ENCODE measurements at regions not wholly inside any gene's neighbourhood (a gene's known extent, or its start where the extent isn't known, plus 50 kb on each side); places are given as distances from the start of the nearest gene placed in this dataset.
"Not testable (repeated sequence)": the region's sequence is repeated elsewhere in the genome, so short reads cannot be mapped to it uniquely, and the experiment has no call there.

DNA sequence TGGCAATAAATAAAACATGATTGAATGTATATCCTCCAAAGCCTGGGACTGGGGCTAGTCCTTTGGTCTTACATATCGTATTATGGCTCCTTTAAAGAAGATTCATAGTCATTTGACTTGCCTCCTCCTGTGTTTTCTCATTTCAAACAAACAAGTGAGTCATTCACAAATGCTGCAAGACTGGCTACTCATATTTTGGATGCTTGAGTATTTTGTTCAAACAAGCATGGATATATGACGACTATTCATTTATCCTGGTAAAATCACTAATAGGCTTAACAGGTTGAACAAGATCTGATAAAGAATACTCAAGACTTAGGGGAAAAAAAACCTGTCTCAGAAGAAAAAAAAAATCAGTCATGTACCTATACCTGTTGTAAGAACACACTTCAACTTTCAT is 111.1 kb upstream of the CCDC28A start:
- DNase-seq (ENCODE audit: low read depth): no peak

DNA sequence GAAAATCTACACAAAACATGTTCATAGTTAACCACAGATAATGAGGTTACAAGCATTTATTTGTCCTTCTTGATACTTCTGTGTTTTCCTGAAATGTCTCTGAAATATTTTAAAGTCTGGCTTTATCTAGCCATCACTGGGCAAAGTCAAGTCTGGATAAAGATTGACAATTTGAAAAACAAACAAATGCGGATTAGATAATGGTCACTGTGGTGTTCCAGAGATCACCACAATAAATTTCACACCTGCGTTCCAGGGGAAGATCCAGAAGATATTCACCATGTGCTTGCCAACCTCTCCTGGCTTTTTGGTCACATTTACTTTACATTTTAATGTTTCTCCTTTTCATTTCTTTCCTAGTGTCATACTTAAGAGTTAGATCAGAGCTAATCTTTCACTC is 109.7 kb upstream of the CCDC28A start:
- DNase-seq (ENCODE audit: low read depth): no peak

DNA sequence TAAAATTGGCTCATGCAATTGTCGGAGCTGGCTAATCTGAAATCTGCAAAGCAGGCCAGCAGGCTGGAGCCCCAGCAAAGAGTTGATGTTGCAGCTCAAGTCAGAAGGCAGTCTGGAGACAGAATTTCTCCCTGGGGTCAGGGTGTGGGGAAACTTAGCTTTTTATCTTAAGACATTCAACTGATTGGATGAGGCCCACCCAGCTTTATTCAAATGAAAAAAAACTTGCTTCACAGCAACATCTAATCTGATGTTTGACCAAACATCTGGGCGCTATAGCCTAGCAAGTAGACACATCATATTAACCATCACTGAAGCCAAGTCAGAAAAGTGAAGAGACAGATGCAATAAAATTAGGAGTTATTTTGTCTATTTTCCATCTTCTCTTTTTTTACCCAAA is 108.8 kb upstream of the CCDC28A start:
- DNase-seq (ENCODE audit: low read depth): no peak

DNA sequence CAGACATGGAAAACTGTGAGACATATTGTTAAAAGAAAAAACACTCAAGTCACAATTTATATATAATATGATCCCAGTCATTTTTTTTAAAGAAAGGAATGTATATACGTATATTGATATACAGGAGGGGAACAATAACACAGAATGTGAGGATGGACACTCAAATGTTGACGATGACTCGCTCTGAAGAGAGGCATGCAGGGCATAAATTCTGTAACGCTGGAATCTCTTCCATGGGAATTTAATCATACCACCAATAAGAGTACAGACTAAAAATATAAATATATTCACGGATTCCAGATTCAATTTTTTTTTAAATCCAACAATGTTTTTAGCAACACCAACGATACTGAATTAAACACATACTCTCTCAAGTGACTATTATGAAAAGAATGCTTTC is 106.9 kb upstream of the CCDC28A start:
- DNase-seq (ENCODE audit: low read depth): no peak

GRCh38 chr6:138667408-138667807 is 106.2 kb upstream of the CCDC28A start:
- no peak for DNase-seq (ENCODE audit: low read depth)

DNA sequence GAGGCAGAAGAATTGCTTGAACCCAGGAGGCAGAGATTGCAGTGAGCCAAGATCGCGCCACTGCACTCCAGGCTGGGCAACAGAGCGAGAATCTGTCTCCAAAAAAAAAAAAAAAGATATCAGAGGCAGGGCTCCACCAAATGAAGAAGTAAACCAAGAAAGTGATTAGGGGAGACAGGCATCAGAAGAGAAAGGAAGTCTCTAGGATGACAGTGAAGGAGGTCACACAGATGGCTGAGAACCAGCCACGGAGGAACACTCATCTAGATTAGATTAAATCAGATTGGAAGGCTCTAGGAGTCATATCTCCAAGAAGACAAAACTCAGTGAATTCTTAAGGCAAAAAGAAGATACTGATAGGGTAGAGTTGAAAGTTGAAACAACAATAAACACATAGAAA is 102.2 kb upstream of the CCDC28A start:
- no peak for DNase-seq (ENCODE audit: low read depth)

- no peak for DNase-seq (ENCODE audit: low read depth)
Observed at GRCh38 chr6:138673346-138674014, 100.1 kb upstream of the CCDC28A start.

GRCh38 chr6:138674444-138674843 is 99.1 kb upstream of the CCDC28A start:
- not testable (repeated sequence) for DNase-seq (ENCODE audit: low read depth)

DNA sequence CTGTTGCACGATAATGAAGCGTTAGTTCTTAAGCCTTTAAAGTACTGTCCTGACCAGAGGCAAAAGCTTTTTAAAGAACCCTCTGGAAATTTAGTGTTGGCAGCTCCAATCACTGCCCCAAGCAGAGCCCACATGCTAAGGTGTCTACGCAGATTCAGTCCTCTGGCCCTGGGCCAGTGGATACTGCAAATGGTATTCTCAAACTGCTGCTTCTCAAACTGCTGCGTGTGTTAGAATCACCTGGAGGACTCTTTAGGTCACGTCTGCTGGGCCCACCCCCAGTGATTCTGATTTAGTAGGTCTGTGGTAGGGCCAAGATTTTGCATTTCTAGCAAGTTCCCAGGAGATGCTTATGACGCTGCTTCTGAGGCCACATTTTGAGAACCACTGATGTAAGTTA is 96.0 kb upstream of the CCDC28A start:
- no peak for DNase-seq (ENCODE audit: low read depth)

DNA sequence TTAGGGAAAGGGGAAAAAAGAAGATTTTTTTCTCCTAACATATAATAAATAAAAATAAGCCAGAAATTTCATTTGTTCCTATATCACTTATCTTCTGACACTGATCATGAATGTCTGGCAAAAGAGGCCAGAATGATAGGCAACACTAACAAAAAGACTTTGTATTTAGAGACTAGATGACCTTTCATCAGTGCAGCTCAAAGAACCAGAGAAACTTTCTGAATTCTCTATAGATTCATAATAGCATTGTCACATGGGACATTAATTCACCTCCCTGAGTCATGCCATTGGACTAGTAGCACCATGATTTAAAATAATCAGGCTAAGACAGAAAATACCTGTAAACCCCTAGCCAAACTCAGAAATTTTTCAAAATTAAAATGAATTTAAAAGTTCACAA is 95.4 kb upstream of the CCDC28A start:
- DNase-seq (ENCODE audit: low read depth): no peak

DNA sequence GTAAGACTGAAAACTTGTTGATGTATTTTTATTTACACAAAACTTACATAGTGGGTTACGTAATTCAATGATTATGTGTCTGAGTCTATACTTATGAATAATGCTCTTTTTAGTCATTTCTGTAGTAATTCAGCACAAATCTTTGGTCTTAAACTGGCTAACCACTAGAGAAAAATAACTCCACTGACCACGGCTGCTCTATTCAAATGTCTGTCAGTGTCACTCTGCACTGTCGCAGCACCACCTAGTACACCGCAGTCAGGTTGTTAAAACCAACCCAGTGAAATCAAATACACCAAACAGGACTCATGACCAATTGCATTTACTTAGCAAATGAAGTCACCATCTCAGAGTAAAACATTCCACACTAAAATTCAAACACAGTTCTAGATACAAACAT is 93.5 kb upstream of the CCDC28A start:
- no peak for DNase-seq (ENCODE audit: low read depth)

- no peak for DNase-seq (ENCODE audit: low read depth)
Observed at GRCh38 chr6:138681627-138682026, 91.9 kb upstream of the CCDC28A start.

DNA sequence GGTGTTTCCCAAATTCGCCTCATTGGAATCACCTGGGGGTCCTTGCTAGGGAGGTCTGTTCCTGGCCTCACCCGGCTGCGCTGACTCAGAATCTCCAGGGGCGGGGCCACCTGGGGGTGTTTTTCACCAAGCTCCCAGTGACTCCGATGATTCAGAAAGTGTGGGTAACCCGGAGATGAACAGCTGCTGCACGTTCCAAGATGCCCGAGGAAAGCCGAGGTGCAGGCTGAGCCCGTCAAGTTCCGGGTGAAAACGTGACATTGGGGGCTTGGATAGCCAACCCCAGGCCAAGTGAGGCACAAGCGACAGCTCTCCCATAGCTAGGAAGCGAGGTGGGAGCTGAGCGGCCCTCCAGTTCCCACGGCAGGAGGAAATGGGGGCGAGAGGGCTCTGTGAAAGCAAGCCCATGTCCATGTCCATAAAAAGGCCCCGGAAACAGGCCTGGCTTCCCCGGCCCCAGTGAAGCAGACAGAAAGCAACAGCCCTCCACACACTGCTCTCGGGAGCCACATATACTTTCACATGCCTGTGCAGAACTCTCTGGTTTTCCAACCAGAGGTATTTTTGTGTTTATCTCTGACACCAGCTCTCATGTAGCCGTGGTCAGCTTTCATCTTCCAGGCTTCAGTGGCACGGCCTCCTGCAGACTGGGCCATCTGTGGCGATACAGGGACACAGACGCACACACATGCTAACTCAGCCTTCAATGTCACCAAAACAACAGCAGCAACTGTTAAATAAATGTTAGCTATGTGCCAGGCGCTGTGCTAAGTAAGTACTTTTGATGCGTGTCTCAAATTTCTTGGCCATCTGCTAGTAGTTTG is 90.7 kb upstream of the CCDC28A start:
- DNase-seq (ENCODE audit: low read depth): peak; percentile 92

GRCh38 chr6:138685257-138685656 is 88.3 kb upstream of the CCDC28A start:
- DNase-seq (ENCODE audit: low read depth): no peak

- no peak for DNase-seq (ENCODE audit: low read depth)
Observed at GRCh38 chr6:138685781-138686180, 87.8 kb upstream of the CCDC28A start.

GRCh38 chr6:138688580-138688979 is 85.0 kb upstream of the CCDC28A start:
- DNase-seq (ENCODE audit: low read depth): no peak

DNA sequence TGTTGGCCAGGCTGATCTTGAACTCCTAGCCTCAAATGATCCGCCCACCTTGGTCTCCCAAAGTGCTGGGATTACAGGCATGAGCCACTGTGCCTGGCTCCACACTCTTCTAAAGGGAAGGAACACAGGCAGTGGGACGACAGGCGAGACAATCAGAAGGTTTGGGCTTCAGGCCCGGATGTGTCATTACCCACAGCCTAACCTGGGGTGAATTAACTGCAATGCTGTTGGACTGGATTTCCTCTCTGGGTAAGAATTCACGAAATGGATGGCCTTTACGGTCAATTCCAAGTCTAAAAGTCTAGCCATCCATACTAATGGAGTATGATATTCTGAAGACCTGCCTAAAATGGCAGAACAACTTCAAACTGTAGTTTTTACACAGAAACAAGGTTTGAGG is 83.7 kb upstream of the CCDC28A start:
- DNase-seq (ENCODE audit: low read depth): peak; percentile 72

DNA sequence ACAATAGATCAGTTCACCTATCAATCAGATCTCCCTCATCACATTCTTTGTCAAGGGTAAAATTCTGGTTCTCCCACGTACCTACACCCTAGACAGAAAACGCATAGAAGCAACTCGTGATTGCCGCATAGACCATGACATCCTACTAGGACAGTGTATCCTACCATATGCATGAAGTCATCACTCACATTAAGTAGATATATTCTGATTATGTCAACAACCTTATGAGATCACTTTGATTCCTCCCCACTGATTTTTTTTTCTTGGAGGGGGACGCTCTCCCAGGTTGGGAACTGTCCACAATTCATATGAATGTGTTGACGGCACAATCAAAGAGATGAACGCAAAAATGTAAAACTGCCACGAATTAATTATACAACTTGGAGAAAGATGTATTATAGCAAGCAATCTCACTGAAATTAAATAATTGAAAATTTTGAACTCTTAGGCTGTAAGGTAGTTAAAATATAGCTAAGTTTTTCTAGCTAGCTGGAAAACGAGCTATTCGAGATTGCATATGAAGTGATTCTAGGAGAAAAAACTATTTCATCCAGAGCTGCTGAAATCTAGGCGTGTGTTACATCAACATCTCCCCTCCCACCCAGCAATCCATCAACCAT is 82.5 kb upstream of the CCDC28A start:
- no peak for DNase-seq (ENCODE audit: low read depth)

GRCh38 chr6:138691595-138692057 is 81.9 kb upstream of the CCDC28A start:
- DNase-seq (ENCODE audit: low read depth): peak; percentile 56

GRCh38 chr6:138692058-138692977 is 81.3 kb upstream of the CCDC28A start:
- DNase-seq (ENCODE audit: low read depth): peak; percentile 74

GRCh38 chr6:138692978-138693909 is 80.3 kb upstream of the CCDC28A start:
- DNase-seq (ENCODE audit: low read depth): peak; percentile 87
